Transverse colon (tissue), 4 donors: ENCODE measurements at regions not wholly inside any gene's neighbourhood (a gene's known extent, or its start where the extent isn't known, plus 50 kb on each side); places are given as distances from the start of the nearest gene placed in this dataset.

Experiments used
- DNase-seq: peaks from one replicate; pipeline ENCODE4 v3.0.0-alpha.2; 2019
- H3K27ac ChIP-seq, 4 donors: fragments of 200-600 bp; sonication (generic); 2 replicates each; pipeline ENCODE4 v1.5.1; 2016 to 2018; ENCODE audit warnings: inconsistent platforms in 4 of 4
- H3K27me3 ChIP-seq: fragments of 200-600 bp; sonication (generic); 2 replicates; pipeline ENCODE4 v1.5.1; 2017; ENCODE audit warnings: inconsistent platforms
- H3K36me3 ChIP-seq, 4 donors: fragments of 200-600 bp; sonication (generic); 2 replicates each; pipeline ENCODE4 v1.5.1; 2017 to 2019; ENCODE audit warnings: inconsistent platforms in 4 of 4
- H3K4me1 ChIP-seq, 4 donors: fragments of 200-600 bp; sonication (generic); 2 replicates each; pipeline ENCODE4 v1.5.1; 2017 to 2020; ENCODE audit warnings: inconsistent platforms in 4 of 4
- H3K4me3 ChIP-seq, 4 donors: fragments of 200-600 bp; sonication (generic); 1 replicate in 1 of 4; 2 replicates in 3 of 4; pipeline versions ENCODE4 v1.5.1 to v1.6.1; 2017 to 2019; ENCODE audit warnings: inconsistent platforms in 4 of 4
- H3K9me3 ChIP-seq, 2 donors: fragments of 200-600 bp; sonication (generic); 2 replicates each; pipeline ENCODE4 v1.5.1; 2017 to 2019; ENCODE audit warnings: inconsistent platforms in 2 of 2
- CTCF ChIP-seq, 5 experiments: fragments of 200-600 bp in 3 of 5; fragments of 450-650 bp in 2 of 5; sonication (generic) in 3 of 5; IDR thresholded peaks; 1 replicate in 2 of 5; 2 replicates in 3 of 5; pipeline ENCODE4 v1.5.1; 2016 to 2017; ENCODE audit warnings: antibody characterized with exemption in 5 of 5, inconsistent platforms in 3 of 5, mild to moderate bottlenecking in 2 of 5, moderate library complexity in 1 of 5
- EP300 ChIP-seq: sonication (generic); formaldehyde crosslinking; IDR thresholded peaks from one replicate; pipeline ENCODE4 v1.6.1; 2017; ENCODE audit warnings: antibody characterized with exemption, low read depth
- POLR2A ChIP-seq: fragments of 450-650 bp; IDR thresholded peaks from one replicate; pipeline ENCODE4 v1.6.1; 2016; ENCODE audit warnings: antibody characterized with exemption, mild to moderate bottlenecking, moderate library complexity
- POLR2AphosphoS5 ChIP-seq, 3 donors: sonication (generic); formaldehyde crosslinking; IDR thresholded peaks; one replicate each; pipeline ENCODE4 v1.6.1; 2016; ENCODE audit warnings: antibody characterized with exemption in 3 of 3
- whole genome bisulfite sequencing, 2 donors: methylation state at CpG; one replicate each; pipeline ENCODE4 v1.1.5; 2018; ENCODE audit warnings: low coverage in 1 of 2; 5-methylcytosine and 5-hydroxymethylcytosine counted together
- in situ Hi-C, 4 donors: fragments of 200-750 bp; cut with MboI; loops; one replicate each; pipeline versions ENCODE4 v1.15.0 to v1.15.1; 2017; ENCODE audit warnings: low sequenced_read_pairs in 3 of 4, low pct_ligation_motif_present in 1 of 4, low pct_unique_long_range_greater_than_20kb in 1 of 4
- intact Hi-C: fragments of 100-400 bp; cut with DNase I; formaldehyde crosslinking; loops from one replicate; pipeline ENCODE4 v1.15.1; 2023; ENCODE audit warnings: low total_unique reads

- DNase-seq = no peak
- intact Hi-C loops = no loop called here
- H3K4me1 ChIP-seq = no peaks in the 10 kb centered on the region
- H3K9me3 ChIP-seq = no peaks in the 10 kb centered on the region
- no peak overlapping the region for H3K4me3 ChIP-seq
- 64% methylated on average over 1 of the region's 1 CpG; no CpG with 5 or more reads in 1 of the 2 donors for WGBS, 2 donors
- no peak overlapping the region for H3K27ac ChIP-seq
- TF ChIP-seq POLR2A (no peak), EP300 (no peak), POLR2AphosphoS5 (IDR thresholded peaks at IDR 0.05) (no peak), CTCF (IDR thresholded peaks at IDR 0.05) (no peak)
- no peaks in the 10 kb centered on the region for H3K27me3 ChIP-seq
- H3K36me3 ChIP-seq = no peaks in the 10 kb centered on the region
- in situ Hi-C loops = no loop called here
These were observed 270.3 kb upstream of the GRIA3 start for GRCh38 chrX:122913764-122914163.

GRCh38 chrX:122914256-122914655 is 269.8 kb upstream of the GRIA3 start:
- Histone ChIP-seq H3K9me3 (no peaks in the 10 kb centered on the region), H3K4me3 (no peak overlapping the region)

GRCh38 chrX:122934131-122934530 is 249.9 kb upstream of the GRIA3 start:
- Histone ChIP-seq H3K4me3 (no peak overlapping the region), H3K27me3 (no peaks in the 10 kb centered on the region), H3K27ac (no peak overlapping the region), H3K4me1 (no peaks in the 10 kb centered on the region), H3K36me3 (no peaks in the 10 kb centered on the region), H3K9me3 (no peaks in the 10 kb centered on the region)
- TF ChIP-seq POLR2A = no peak
- no peak for TF ChIP-seq POLR2AphosphoS5 (IDR thresholded peaks at IDR 0.05)
- no peak for TF ChIP-seq EP300
- no peak for TF ChIP-seq CTCF (IDR thresholded peaks at IDR 0.05)
- intact Hi-C loops = no loop called here
- 65% methylated on average over 1 of the region's 1 CpG; no CpG with 5 or more reads in 1 of the 2 donors for WGBS, 2 donors
- no peak for DNase-seq
- in situ Hi-C loops = no loop called here

More at GRCh38 chrX:122914256-122914655, 269.8 kb upstream of the GRIA3 start:
- Histone ChIP-seq H3K27me3 (no peaks in the 10 kb centered on the region), H3K4me1 (no peaks in the 10 kb centered on the region), H3K27ac (no peak overlapping the region), H3K36me3 (no peaks in the 10 kb centered on the region)
- TF ChIP-seq POLR2A = no peak
- TF ChIP-seq POLR2AphosphoS5 (IDR thresholded peaks at IDR 0.05) = no peak
- no peak for TF ChIP-seq CTCF (IDR thresholded peaks at IDR 0.05)
- TF ChIP-seq EP300 = no peak
- intact Hi-C loops = no loop called here
- WGBS, 2 donors = 86% methylated on average over 4 of the region's 5 CpGs; no CpG with 5 or more reads in 1 of the 2 donors
- in situ Hi-C loops = no loop called here
- DNase-seq = no peak

- no peaks in the 10 kb centered on the region for H3K4me1 ChIP-seq
- in situ Hi-C loops = no loop called here
These were observed 243.9 kb upstream of the GRIA3 start for GRCh38 chrX:122940199-122940598.

More at GRCh38 chrX:122940199-122940598, 243.9 kb upstream of the GRIA3 start:
- no peaks in the 10 kb centered on the region for H3K9me3 ChIP-seq
- no peak overlapping the region for H3K27ac ChIP-seq
- DNase-seq = no peak
- H3K4me3 ChIP-seq = no peak overlapping the region
- intact Hi-C loops = no loop called here
- H3K36me3 ChIP-seq = no peaks in the 10 kb centered on the region
- no peak for TF ChIP-seq CTCF (IDR thresholded peaks at IDR 0.05)
- TF ChIP-seq POLR2AphosphoS5 (IDR thresholded peaks at IDR 0.05) = no peak
- no peak for TF ChIP-seq POLR2A
- TF ChIP-seq EP300 = no peak
- H3K27me3 ChIP-seq = no peaks in the 10 kb centered on the region
- 59% methylated on average over 1 of the region's 1 CpG; no CpG with 5 or more reads in 1 of the 2 donors for WGBS, 2 donors
